ENCODE measurements at regions not wholly inside any gene's neighbourhood (a gene's known extent, or its start where the extent isn't known, plus 50 kb on each side); places are given as distances from the start of the nearest gene placed in this dataset.

- Histone ChIP-seq H3K36me3 (no peaks in the 10 kb centered on the region), H3K27me3 (0 out of 2 replicates have a peak, but pooled peaks cover 2% of the 10 kb centered on the region), H3K4me3 (no peak overlapping the region), H3K9me3 (no peaks in the 10 kb centered on the region)
- DNase-seq: no peak
These were observed 196.7 kb downstream of the TRIM29 start for GRCh38 chr11:119941171-119941570.

GRCh38 chr11:119940401-119940976, 197.4 kb downstream of the TRIM29 start:
- H3K4me3 ChIP-seq: no peak overlapping the region
- DNase-seq: no peak
- H3K36me3 ChIP-seq: no peaks in the 10 kb centered on the region
- 0 out of 2 replicates have a peak, but pooled peaks cover 2% of the 10 kb centered on the region for H3K27me3 ChIP-seq
- no peaks in the 10 kb centered on the region for H3K9me3 ChIP-seq

GRCh38 chr11:119937412-119937811, 200.5 kb downstream of the TRIM29 start:
- Histone ChIP-seq H3K4me3 (no peak overlapping the region), H3K9me3 (no peaks in the 10 kb centered on the region), H3K27me3 (peaks cover 5% of the 10 kb centered on the region; the same call in 1 of the 2 replicates), H3K36me3 (no peaks in the 10 kb centered on the region)
- DNase-seq: no peak

GRCh38 chr11:119936426-119936825, 201.5 kb downstream of the TRIM29 start:
- H3K4me3 ChIP-seq: no peak overlapping the region
- H3K27me3 ChIP-seq: peaks cover 5% of the 10 kb centered on the region; the same call in 1 of the 2 replicates
- H3K36me3 ChIP-seq: no peaks in the 10 kb centered on the region
- no peaks in the 10 kb centered on the region for H3K9me3 ChIP-seq
- DNase-seq: no peak

- Histone ChIP-seq H3K4me3 (no peak overlapping the region), H3K9me3 (no peaks in the 10 kb centered on the region), H3K27me3 (peaks cover 5% of the 10 kb centered on the region; the same call in 1 of the 2 replicates), H3K36me3 (no peaks in the 10 kb centered on the region)
- DNase-seq: no peak
These were observed 202.5 kb downstream of the TRIM29 start for GRCh38 chr11:119935349-119935925.

GRCh38 chr11:119934866-119935265, 203.0 kb downstream of the TRIM29 start:
- no peak for DNase-seq
- H3K36me3 ChIP-seq: no peaks in the 10 kb centered on the region
- no peak overlapping the region for H3K4me3 ChIP-seq
- H3K9me3 ChIP-seq: no peaks in the 10 kb centered on the region
- H3K27me3 ChIP-seq: peaks cover 8% of the 10 kb centered on the region; the same call in 1 of the 2 replicates

GRCh38 chr11:119934267-119934666, 203.6 kb downstream of the TRIM29 start:
- DNase-seq: no peak
- H3K4me3 ChIP-seq: no peak overlapping the region
- H3K27me3 ChIP-seq: peaks cover 12% of the 10 kb centered on the region; the same call in 1 of the 2 replicates
- no peaks in the 10 kb centered on the region for H3K9me3 ChIP-seq
- no peaks in the 10 kb centered on the region for H3K36me3 ChIP-seq

- no peak for DNase-seq
- Histone ChIP-seq H3K36me3 (no peaks in the 10 kb centered on the region), H3K9me3 (no peaks in the 10 kb centered on the region), H3K4me3 (no peak overlapping the region), H3K27me3 (peaks cover 14% of the 10 kb centered on the region; the same call in 1 of the 2 replicates)
These were observed 204.3 kb downstream of the TRIM29 start for GRCh38 chr11:119933584-119933983.

GRCh38 chr11:119932828-119933562, 204.0 kb upstream of the NECTIN1 start:
- peaks cover 14% of the 10 kb centered on the region; the same call in 1 of the 2 replicates for H3K27me3 ChIP-seq
- no peaks in the 10 kb centered on the region for H3K36me3 ChIP-seq
- DNase-seq: no peak
- no peaks in the 10 kb centered on the region for H3K9me3 ChIP-seq
- H3K4me3 ChIP-seq: no peak overlapping the region

GRCh38 chr11:119928047-119928446, 199.0 kb upstream of the NECTIN1 start:
- Histone ChIP-seq H3K4me3 (no peak overlapping the region), H3K36me3 (no peaks in the 10 kb centered on the region), H3K27me3 (peaks cover 13% of the 10 kb centered on the region), H3K9me3 (no peaks in the 10 kb centered on the region)
- DNase-seq: no peak

- DNase-seq: no peak
- peaks cover 19% of the 10 kb centered on the region for H3K27me3 ChIP-seq
- H3K36me3 ChIP-seq: no peaks in the 10 kb centered on the region
- no peak overlapping the region for H3K4me3 ChIP-seq
- no peaks in the 10 kb centered on the region for H3K9me3 ChIP-seq
These were observed 195.0 kb upstream of the NECTIN1 start for GRCh38 chr11:119924017-119924416.

- no peaks in the 10 kb centered on the region for H3K9me3 ChIP-seq
- no peaks in the 10 kb centered on the region for H3K36me3 ChIP-seq
- H3K4me3 ChIP-seq: no peak overlapping the region
- no peak for DNase-seq
- peaks cover 38% of the 10 kb centered on the region for H3K27me3 ChIP-seq
These were observed 192.6 kb upstream of the NECTIN1 start for GRCh38 chr11:119921571-119921970.

- Histone ChIP-seq H3K27me3 (peaks cover 44% of the 10 kb centered on the region), H3K9me3 (no peaks in the 10 kb centered on the region), H3K36me3 (no peaks in the 10 kb centered on the region), H3K4me3 (no peak overlapping the region)
- no peak for DNase-seq
These were observed 191.8 kb upstream of the NECTIN1 start for GRCh38 chr11:119920666-119921387.

GRCh38 chr11:119919656-119920055, 190.7 kb upstream of the NECTIN1 start:
- Histone ChIP-seq H3K9me3 (no peaks in the 10 kb centered on the region), H3K36me3 (no peaks in the 10 kb centered on the region), H3K4me3 (no peak overlapping the region), H3K27me3 (peaks cover 39% of the 10 kb centered on the region)
- no peak for DNase-seq

GRCh38 chr11:119918347-119918746, 189.3 kb upstream of the NECTIN1 start:
- Histone ChIP-seq H3K27me3 (peaks cover 39% of the 10 kb centered on the region), H3K9me3 (no peaks in the 10 kb centered on the region)
- no peak for DNase-seq

GRCh38 chr11:119916568-119916967, 187.6 kb upstream of the NECTIN1 start:
- Histone ChIP-seq H3K9me3 (no peaks in the 10 kb centered on the region), H3K4me3 (no peak overlapping the region), H3K36me3 (no peaks in the 10 kb centered on the region), H3K27me3 (peaks cover 39% of the 10 kb centered on the region)
- no peak for DNase-seq

More at GRCh38 chr11:119918347-119918746, 189.3 kb upstream of the NECTIN1 start:
- Histone ChIP-seq H3K4me3 (no peak overlapping the region), H3K36me3 (no peaks in the 10 kb centered on the region)

- Histone ChIP-seq H3K9me3 (no peaks in the 10 kb centered on the region), H3K27me3 (peaks cover 15% of the 10 kb centered on the region), H3K4me3 (no peak overlapping the region), H3K36me3 (no peaks in the 10 kb centered on the region)
- no peak for DNase-seq
These were observed 183.2 kb upstream of the NECTIN1 start for GRCh38 chr11:119912229-119912628.
